ENCODE measurements at regions not wholly inside any gene's neighbourhood (a gene's known extent, or its start where the extent isn't known, plus 50 kb on each side); places are given as distances from the start of the nearest gene placed in this dataset.

GRCh38 chr12:86523844-86524243, 267.7 kb upstream of the MGAT4C start:
- Mint-ChIP-seq H3K36me3 (ENCODE audit: insufficient read depth, unreplicated experiment) (no peaks in the 10 kb centered on the region), H3K4me1 (ENCODE audit: low read depth, unreplicated experiment) (peaks cover 12% of the 10 kb centered on the region), H3K9me3 (ENCODE audit: low read depth, unreplicated experiment) (peaks cover 6% of the 10 kb centered on the region), H3K4me3 (ENCODE audit: low read depth, unreplicated experiment) (no peak overlapping the region), H3K27me3 (ENCODE audit: unreplicated experiment) (no peaks in the 10 kb centered on the region), H3K27ac (ENCODE audit: unreplicated experiment) (no peak overlapping the region)
- DNase-seq = no peak
- CTCF ChIA-PET = no interaction called here
- TF ChIP-seq, protein P1, sequence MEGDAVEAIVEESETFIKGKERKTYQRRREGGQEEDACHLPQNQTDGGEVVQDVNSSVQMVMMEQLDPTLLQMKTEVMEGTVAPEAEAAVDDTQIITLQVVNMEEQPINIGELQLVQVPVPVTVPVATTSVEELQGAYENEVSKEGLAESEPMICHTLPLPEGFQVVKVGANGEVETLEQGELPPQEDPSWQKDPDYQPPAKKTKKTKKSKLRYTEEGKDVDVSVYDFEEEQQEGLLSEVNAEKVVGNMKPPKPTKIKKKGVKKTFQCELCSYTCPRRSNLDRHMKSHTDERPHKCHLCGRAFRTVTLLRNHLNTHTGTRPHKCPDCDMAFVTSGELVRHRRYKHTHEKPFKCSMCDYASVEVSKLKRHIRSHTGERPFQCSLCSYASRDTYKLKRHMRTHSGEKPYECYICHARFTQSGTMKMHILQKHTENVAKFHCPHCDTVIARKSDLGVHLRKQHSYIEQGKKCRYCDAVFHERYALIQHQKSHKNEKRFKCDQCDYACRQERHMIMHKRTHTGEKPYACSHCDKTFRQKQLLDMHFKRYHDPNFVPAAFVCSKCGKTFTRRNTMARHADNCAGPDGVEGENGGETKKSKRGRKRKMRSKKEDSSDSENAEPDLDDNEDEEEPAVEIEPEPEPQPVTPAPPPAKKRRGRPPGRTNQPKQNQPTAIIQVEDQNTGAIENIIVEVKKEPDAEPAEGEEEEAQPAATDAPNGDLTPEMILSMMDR (IDR thresholded peaks at IDR 0.05; ENCODE audit: unreplicated experiment) = no peak
- no TSS peak for BruUV-seq (replicated peaks)
- intact Hi-C loops (cut with micrococcal nuclease; ENCODE audit: unreplicated experiment) = no loop called here

GRCh38 chr12:86521870-86522269, 265.7 kb upstream of the MGAT4C start:
- no peak overlapping the region for H3K27ac Mint-ChIP-seq (ENCODE audit: unreplicated experiment)
- peaks cover 12% of the 10 kb centered on the region for H3K4me1 Mint-ChIP-seq (ENCODE audit: low read depth, unreplicated experiment)
- peaks cover 6% of the 10 kb centered on the region for H3K9me3 Mint-ChIP-seq (ENCODE audit: low read depth, unreplicated experiment)
- CTCF ChIA-PET = no interaction called here
- intact Hi-C loops (cut with micrococcal nuclease; ENCODE audit: unreplicated experiment) = no loop called here
- TF ChIP-seq, protein P1 (IDR thresholded peaks at IDR 0.05; ENCODE audit: unreplicated experiment) = no peak
- H3K27me3 Mint-ChIP-seq (ENCODE audit: unreplicated experiment) = no peaks in the 10 kb centered on the region
- DNase-seq = no peak
- no TSS peak for BruUV-seq (replicated peaks)
- H3K36me3 Mint-ChIP-seq (ENCODE audit: insufficient read depth, unreplicated experiment) = no peaks in the 10 kb centered on the region
- no peak overlapping the region for H3K4me3 Mint-ChIP-seq (ENCODE audit: low read depth, unreplicated experiment)

- no peak for DNase-seq
- no peak overlapping the region for H3K4me3 Mint-ChIP-seq (ENCODE audit: low read depth, unreplicated experiment)
- no peaks in the 10 kb centered on the region for H3K27me3 Mint-ChIP-seq (ENCODE audit: unreplicated experiment)
Measured at GRCh38 chr12:86513226-86513625, 257.0 kb upstream of the MGAT4C start.

DNA sequence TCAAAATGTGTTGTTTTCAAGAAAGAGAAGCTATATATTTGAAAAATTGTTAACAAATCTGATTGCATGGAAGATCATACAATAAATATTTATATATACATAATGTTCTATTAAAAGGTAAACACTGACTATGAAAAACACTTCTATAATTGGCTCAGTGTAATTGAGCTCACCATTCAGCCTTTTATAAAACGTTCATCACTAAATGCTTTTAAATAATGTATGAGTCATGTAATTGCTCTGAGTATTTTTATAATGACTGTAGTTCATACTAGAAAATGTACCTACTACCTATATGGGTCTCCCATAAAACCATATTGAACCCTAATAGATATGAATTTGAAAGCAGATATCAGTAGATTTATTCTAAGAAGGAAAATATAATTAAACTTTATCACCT, 240.4 kb upstream of the MGAT4C start:
- H3K4me1 Mint-ChIP-seq (ENCODE audit: low read depth, unreplicated experiment) = no peaks in the 10 kb centered on the region
- CTCF ChIA-PET = interaction anchor here (0.6 kb wide), 1 partner anchor 551 kb away, joined by 3 read pairs; no protein-coding TSS in a partner anchor

More at GRCh38 chr12:86513226-86513625, 257.0 kb upstream of the MGAT4C start:
- no peaks in the 10 kb centered on the region for H3K36me3 Mint-ChIP-seq (ENCODE audit: insufficient read depth, unreplicated experiment)
- TF ChIP-seq, protein P1 (IDR thresholded peaks at IDR 0.05; ENCODE audit: unreplicated experiment) = no peak
- H3K4me1 Mint-ChIP-seq (ENCODE audit: low read depth, unreplicated experiment) = peaks cover 18% of the 10 kb centered on the region
- CTCF ChIA-PET = no interaction called here
- H3K9me3 Mint-ChIP-seq (ENCODE audit: low read depth, unreplicated experiment) = no peaks in the 10 kb centered on the region
- intact Hi-C loops (cut with micrococcal nuclease; ENCODE audit: unreplicated experiment) = loop anchor here (10.0 kb wide), 1 partner anchor 248 kb away; no protein-coding TSS in a partner anchor
- no TSS peak for BruUV-seq (replicated peaks)
- peak overlapping the region; percentile 30 for H3K27ac Mint-ChIP-seq (ENCODE audit: unreplicated experiment)

More for the DNA sequence above, 240.4 kb upstream of the MGAT4C start:
- H3K27ac Mint-ChIP-seq (ENCODE audit: unreplicated experiment) = no peak overlapping the region
- intact Hi-C loops (cut with micrococcal nuclease; ENCODE audit: unreplicated experiment) = no loop called here
- no peaks in the 10 kb centered on the region for H3K9me3 Mint-ChIP-seq (ENCODE audit: low read depth, unreplicated experiment)
- BruUV-seq (replicated peaks) = no TSS peak
- no peak overlapping the region for H3K4me3 Mint-ChIP-seq (ENCODE audit: low read depth, unreplicated experiment)
- H3K36me3 Mint-ChIP-seq (ENCODE audit: insufficient read depth, unreplicated experiment) = no peaks in the 10 kb centered on the region
- no peaks in the 10 kb centered on the region for H3K27me3 Mint-ChIP-seq (ENCODE audit: unreplicated experiment)
- DNase-seq = no peak
- TF ChIP-seq, protein P1 (IDR thresholded peaks at IDR 0.05; ENCODE audit: unreplicated experiment) = no peak
